Endothelial cell of umbilical vein (primary cell): ENCODE measurements at regions not wholly inside any gene's neighbourhood (a gene's known extent, or its start where the extent isn't known, plus 50 kb on each side); places are given as distances from the start of the nearest gene placed in this dataset.

Source experiments
- BruUV-seq: library from RNA; stranded (reverse); fragments of 400-500 nt; replicated peaks from 2 replicates; lab custom pipeline; 2021; lab: Mats Ljungman, UMichigan
- CTCF ChIA-PET: fragments of 300-600, 350-600 bp; sonication (Branson Sonifier 250); formaldehyde crosslinking; loops from one replicate; lab custom pipeline; 2021; ENCODE audit warnings: antibody characterized with exemption, inconsistent platforms; lab: Charles Lee
- POLR2A ChIA-PET: fragments of 300-600, 350-600 bp; sonication (Branson Sonifier 250); formaldehyde crosslinking; loops from one replicate; lab custom pipeline; 2021; ENCODE audit warnings: antibody characterized with exemption, inconsistent platforms; lab: Charles Lee
- DNase-seq: peaks from one replicate; pipeline ENCODE4 v3.0.0-alpha.2; 2011; ENCODE audit warnings: low read depth, low spot score
- FAIRE-seq: peaks from 2 replicates; lab custom pipeline; 2011; peaks lifted over from hg19 to GRCh38; lab: Jason Lieb, UNC
- H2AFZ ChIP-seq: 2 replicates; pipeline ENCODE4 v1.6.0; 2012; ENCODE audit warnings: low read depth, low read length, control low read depth, inconsistent platforms
- H3K27ac ChIP-seq: 2 replicates; pipeline ENCODE4 v1.5.1; 2011; ENCODE audit warnings: low read depth, mild to moderate bottlenecking, control low read depth, low read length, moderate library complexity; ENCODE audit not compliant: insufficient read depth
- H3K27me3 ChIP-seq, 2 experiments: 2 replicates each; pipeline versions ENCODE4 v1.6.0 to v1.6.1; 2011; ENCODE audit warnings: low read length in 2 of 2, mixed read lengths in 1 of 2; ENCODE audit not compliant: control insufficient read depth in 2 of 2, insufficient read depth in 2 of 2
- H3K36me3 ChIP-seq, 2 experiments: 2 replicates in 1 of 2; 3 replicates in 1 of 2; pipeline ENCODE4 v1.5.1; 2011; ENCODE audit warnings: low read length in 2 of 2, mild to moderate bottlenecking in 1 of 2, moderate library complexity in 1 of 2; ENCODE audit not compliant: control insufficient read depth in 2 of 2, insufficient read depth in 2 of 2; ENCODE audit errors: extremely low read depth in 1 of 2
- H3K4me1 ChIP-seq: 3 replicates; pipeline ENCODE4 v1.5.1; 2011; ENCODE audit warnings: mild to moderate bottlenecking, low read length; ENCODE audit not compliant: control insufficient read depth, insufficient read depth; ENCODE audit errors: extremely low read depth
- H3K4me2 ChIP-seq: 2 replicates; pipeline ENCODE4 v1.6.1; 2011; ENCODE audit warnings: low read length, control low read depth, mixed read lengths; ENCODE audit not compliant: insufficient read depth
- H3K4me3 ChIP-seq, 3 experiments: fragments of 200-600 bp in 1 of 3; sonication (generic), shearing (Covaris generic) in 1 of 3; replicated peaks in 1 of 3; 2 replicates each; pipeline ENCODE4 v1.5.1; 2011 to 2016; ENCODE audit warnings: control low read depth in 3 of 3, low read length in 3 of 3, mild to moderate bottlenecking in 2 of 3, inconsistent platforms in 1 of 3, low read depth in 1 of 3, moderate library complexity in 1 of 3; ENCODE audit not compliant: insufficient read depth in 1 of 3
- H3K79me2 ChIP-seq: 2 replicates; pipeline ENCODE4 v1.6.0; 2012; ENCODE audit warnings: low read length, inconsistent platforms; ENCODE audit not compliant: control insufficient read depth, insufficient read depth
- H3K9ac ChIP-seq: replicated peaks from 2 replicates; pipeline ENCODE3; 2011; ENCODE audit warnings: low read length, control low read depth; ENCODE audit not compliant: insufficient read depth; ENCODE audit errors: extremely low read depth
- H3K9me1 ChIP-seq: replicated peaks from 3 replicates; pipeline ENCODE4 v1.6.0; 2011; ENCODE audit warnings: mild to moderate bottlenecking, low read length; ENCODE audit not compliant: control insufficient read depth, insufficient read depth; ENCODE audit errors: extremely low read depth
- H3K9me3 ChIP-seq: replicated peaks from 2 replicates; pipeline ENCODE4 v1.5.1; 2012; ENCODE audit warnings: low read length, inconsistent platforms; ENCODE audit not compliant: control insufficient read depth, insufficient read depth
- H4K20me1 ChIP-seq: replicated peaks from 2 replicates; pipeline ENCODE3; 2011; ENCODE audit warnings: mild to moderate bottlenecking, low read length; ENCODE audit not compliant: control insufficient read depth, insufficient read depth; ENCODE audit errors: extremely low read depth
- CTCF ChIP-seq, 2 donors: IDR thresholded peaks; 1 replicate in 1 of 2; 2 replicates in 1 of 2; pipeline ENCODE4 v1.5.1; 2011; ENCODE audit warnings: low read length in 2 of 2, mild to moderate bottlenecking in 2 of 2, moderate library complexity in 2 of 2, control low read depth in 1 of 2, inconsistent platforms in 1 of 2, low read depth in 1 of 2; ENCODE audit not compliant: insufficient read depth in 1 of 2; ENCODE audit errors: extremely low read depth in 1 of 2
- EZH2 ChIP-seq: IDR thresholded peaks from 2 replicates; pipeline ENCODE4 v1.6.1; 2012; ENCODE audit warnings: borderline replicate concordance, low read depth, mild to moderate bottlenecking, moderate library complexity, low read length, inconsistent platforms; ENCODE audit not compliant: severe bottlenecking
- FOS ChIP-seq: IDR thresholded peaks from 2 replicates; pipeline ENCODE4 v1.6.1; 2011; ENCODE audit warnings: mild to moderate bottlenecking, low read length, moderate library complexity, borderline replicate concordance; ENCODE audit not compliant: insufficient read depth
- GATA2 ChIP-seq: IDR thresholded peaks from 2 replicates; pipeline ENCODE4 v1.7.0; 2011; ENCODE audit warnings: low read depth, mild to moderate bottlenecking, moderate library complexity, mixed read lengths, low read length; ENCODE audit not compliant: insufficient read length, insufficient read depth
- MAX ChIP-seq: IDR thresholded peaks from 2 replicates; pipeline ENCODE4 v1.6.1; 2011; ENCODE audit not compliant: insufficient read depth, insufficient read length
- MYC ChIP-seq: IDR thresholded peaks from one replicate; pipeline ENCODE4 v1.6.1; 2011; ENCODE audit warnings: mild to moderate bottlenecking, low read depth, low read length
- POLR2A ChIP-seq: IDR thresholded peaks from 2 replicates; pipeline ENCODE4 v1.6.1; 2012; ENCODE audit warnings: low read depth, mild to moderate bottlenecking, control low read depth, low read length
- dilution Hi-C: fragments of 300-500 bp; cut with MboI; formaldehyde crosslinking; loops from one replicate; pipeline ENCODE4 v1.15.0; 2019; ENCODE audit warnings: low sequenced_read_pairs; ENCODE audit not compliant: extremely low pct_ligation_motif_present
- intact Hi-C: fragments of 100-400 bp; cut with micrococcal nuclease; formaldehyde crosslinking; loops from one replicate; pipeline ENCODE4 v1.10.0; 2022

GRCh38 chr1:81118550-81118949, 682.2 kb upstream of the ADGRL2 start:
- Histone ChIP-seq H3K79me2 (no peaks in the 10 kb centered on the region), H3K4me3 (no peak overlapping the region), H3K9me3 (no peaks in the 10 kb centered on the region), H3K4me2 (no peak overlapping the region), H3K9ac (no peak overlapping the region), H3K4me1 (no peaks in the 10 kb centered on the region), H2AFZ (no peak overlapping the region), H3K27ac (no peak overlapping the region), H4K20me1 (no peaks in the 10 kb centered on the region), H3K9me1 (no peaks in the 10 kb centered on the region), H3K27me3 (no peaks in the 10 kb centered on the region), H3K36me3 (no peaks in the 10 kb centered on the region)
- POLR2A ChIA-PET: no interaction called here
- no TSS peak for BruUV-seq
- no peak for DNase-seq
- FAIRE-seq: no peak
- CTCF ChIA-PET: no interaction called here
- peak; percentile 13 for TF ChIP-seq FOS
- no peak for TF ChIP-seq MYC
- intact Hi-C loops: no loop called here
- dilution Hi-C loops: no loop called here

- Histone ChIP-seq H4K20me1 (no peaks in the 10 kb centered on the region), H3K4me3 (no peak overlapping the region), H3K36me3 (no peaks in the 10 kb centered on the region), H3K4me1 (peaks cover 2% of the 10 kb centered on the region), H3K27ac (no peak overlapping the region), H3K27me3 (no peaks in the 10 kb centered on the region), H3K4me2 (no peak overlapping the region), H3K9me1 (no peaks in the 10 kb centered on the region), H3K79me2 (no peaks in the 10 kb centered on the region), H2AFZ (no peak overlapping the region), H3K9ac (no peak overlapping the region), H3K9me3 (no peaks in the 10 kb centered on the region)
- dilution Hi-C loops (no loop called here), intact Hi-C loops (no loop called here)
- no peak for TF ChIP-seq CTCF (IDR thresholded peaks at IDR 0.05; ENCODE audit: extremely low read depth in 1 of 2, insufficient read depth in 1 of 2, low read depth in 1 of 2, low read length in 2 of 2)
- no peak for TF ChIP-seq EZH2
- no peak for TF ChIP-seq MAX
- no peak for TF ChIP-seq GATA2
- TF ChIP-seq FOS: no peak
- TF ChIP-seq POLR2A: no peak
- ChIA-PET POLR2A (no interaction called here), CTCF (no interaction called here)
- no peak for DNase-seq
- no peak for FAIRE-seq
- no TSS peak for BruUV-seq
Measured at GRCh38 chr1:81115422-81115821, 685.3 kb upstream of the ADGRL2 start.
